IMR-90 (cell line): ENCODE measurements at regions not wholly inside any gene's neighbourhood (a gene's known extent, or its start where the extent isn't known, plus 50 kb on each side); places are given as distances from the start of the nearest gene placed in this dataset.

Source experiments
- ATAC-seq: fragments of 200-7000 bp; cut with Tn5 transposase; 2 replicates; pipeline ENCODE4 v1.9.1; 2020; ENCODE audit warnings: low read depth, mild to moderate bottlenecking, moderate library complexity
- BruUV-seq: library from RNA; stranded (reverse); fragments of 400-500 nt; replicated peaks from 2 replicates; lab custom pipeline; 2021; lab: Mats Ljungman, UMichigan
- CTCF ChIA-PET: fragments of 300-600 bp; formaldehyde crosslinking; extraction: SDS; loops from one replicate; lab custom pipeline; 2021; ENCODE audit warnings: antibody characterized with exemption; lab: Yijun Ruan, JAX
- POLR2A ChIA-PET: fragments of 300-600 bp; sonication (Branson Sonifier 250); formaldehyde crosslinking; loops from one replicate; lab custom pipeline; 2022; ENCODE audit warnings: antibody characterized with exemption; ENCODE audit not compliant: unreplicated experiment; lab: Charles Lee
- DNase-seq: peaks from one replicate; pipeline ENCODE4 v3.0.0; 2013
- H2AFZ ChIP-seq: replicated peaks from 2 replicates; pipeline ENCODE3; 2013; ENCODE audit warnings: low read length, mild to moderate bottlenecking; ENCODE audit not compliant: poor library complexity
- H2AK5ac ChIP-seq: 2 replicates; pipeline ENCODE4 v1.6.1; 2013; ENCODE audit warnings: low read depth, low read length, inconsistent platforms
- H2AK9ac ChIP-seq: replicated peaks from 2 replicates; pipeline ENCODE3; 2013; ENCODE audit warnings: mild to moderate bottlenecking, low read depth, low read length, moderate library complexity; ENCODE audit not compliant: poor library complexity
- H2BK120ac ChIP-seq: 2 replicates; pipeline ENCODE4 v1.6.1; 2013; ENCODE audit warnings: low read depth, low read length, inconsistent platforms
- H2BK15ac ChIP-seq: 3 replicates; pipeline ENCODE4 v1.6.1; 2013; ENCODE audit warnings: low read depth, low read length, inconsistent platforms
- H2BK20ac ChIP-seq: 2 replicates; pipeline ENCODE4 v1.6.1; 2013; ENCODE audit warnings: low read depth, mild to moderate bottlenecking, inconsistent platforms, low read length, moderate library complexity
- H2BK5ac ChIP-seq: 2 replicates; pipeline ENCODE4 v1.6.1; 2013; ENCODE audit warnings: mild to moderate bottlenecking, low read depth, low read length, inconsistent platforms; ENCODE audit not compliant: poor library complexity, severe bottlenecking
- H3K14ac ChIP-seq: replicated peaks from 2 replicates; pipeline ENCODE4 v1.6.1; 2013; ENCODE audit warnings: low read depth, low read length, inconsistent platforms
- H3K18ac ChIP-seq: 2 replicates; pipeline ENCODE4 v1.6.1; 2013; ENCODE audit warnings: low read depth, low read length, control low read depth
- H3K23ac ChIP-seq: 2 replicates; pipeline ENCODE4 v1.6.1; 2013; ENCODE audit warnings: low read depth, low read length, inconsistent platforms
- H3K27ac ChIP-seq: 2 replicates; pipeline ENCODE4 v1.5.1; 2013; ENCODE audit warnings: mild to moderate bottlenecking, control low read depth, low read length; ENCODE audit not compliant: insufficient read depth
- H3K27me3 ChIP-seq: 2 replicates; pipeline ENCODE4 v1.6.1; 2013; ENCODE audit warnings: low read length; ENCODE audit not compliant: control insufficient read depth, insufficient read depth
- H3K36me3 ChIP-seq: 2 replicates; pipeline ENCODE4 v1.6.1; 2013; ENCODE audit warnings: low read length, mixed read lengths; ENCODE audit not compliant: control insufficient read depth, insufficient read depth
- H3K4ac ChIP-seq: 2 replicates; pipeline ENCODE4 v1.6.1; 2013; ENCODE audit warnings: low read depth, low read length, inconsistent platforms
- H3K4me1 ChIP-seq: 2 replicates; pipeline ENCODE4 v1.6.1; 2013; ENCODE audit warnings: low read length, mixed read lengths; ENCODE audit not compliant: control insufficient read depth, insufficient read depth
- H3K4me2 ChIP-seq: 2 replicates; pipeline ENCODE4 v1.6.1; 2013; ENCODE audit warnings: low read depth, mild to moderate bottlenecking, control low read depth, low read length, moderate library complexity
- H3K4me3 ChIP-seq: 2 replicates; pipeline ENCODE4 v1.5.1; 2013; ENCODE audit warnings: low read depth, mild to moderate bottlenecking, control low read depth, low read length, moderate library complexity; ENCODE audit not compliant: insufficient read depth
- H3K56ac ChIP-seq: 2 replicates; pipeline ENCODE4 v1.6.1; 2013; ENCODE audit warnings: low read length, inconsistent platforms; ENCODE audit not compliant: insufficient read depth; ENCODE audit errors: extremely low read depth
- H3K79me1 ChIP-seq, 2 experiments: 2 replicates each; pipeline ENCODE4 v1.6.1; 2013; ENCODE audit warnings: low read length in 2 of 2, inconsistent platforms in 1 of 2, low read depth in 1 of 2
- H3K9ac ChIP-seq: 2 replicates; pipeline ENCODE4 v1.6.1; 2013; ENCODE audit warnings: low read depth, low read length, control low read depth
- H3K9me1 ChIP-seq: 2 replicates; pipeline ENCODE4 v1.6.1; 2013; ENCODE audit warnings: low read length, inconsistent platforms; ENCODE audit not compliant: insufficient read depth
- H3K9me3 ChIP-seq: 2 replicates; pipeline ENCODE4 v1.6.1; 2013; ENCODE audit warnings: low read length; ENCODE audit not compliant: control insufficient read depth, insufficient read depth
- H4K20me1 ChIP-seq: 2 replicates; pipeline ENCODE4 v1.6.1; 2013; ENCODE audit warnings: low read length, inconsistent platforms; ENCODE audit not compliant: insufficient read depth
- H4K5ac ChIP-seq: 2 replicates; pipeline ENCODE4 v1.6.1; 2013; ENCODE audit warnings: mild to moderate bottlenecking, low read depth, low read length, control low read depth
- H4K8ac ChIP-seq, 2 experiments: 2 replicates each; pipeline ENCODE4 v1.6.1; 2013; ENCODE audit warnings: low read depth in 2 of 2, low read length in 2 of 2, control low read depth in 1 of 2, inconsistent platforms in 1 of 2
- H4K91ac ChIP-seq: 2 replicates; pipeline ENCODE4 v1.6.1; 2013; ENCODE audit warnings: low read depth, low read length, inconsistent platforms; ENCODE audit not compliant: insufficient read depth
- BHLHE40 ChIP-seq: fragments of 150-350 bp; IDR thresholded peaks from 2 replicates; pipeline ENCODE4 v1.6.1; 2016; ENCODE audit warnings: mild to moderate bottlenecking, low read depth, low read length
- CEBPB ChIP-seq: IDR thresholded peaks from 2 replicates; pipeline ENCODE4 v1.6.1; 2012; ENCODE audit warnings: low read depth, low read length, improper control_type of control experiment
- CHD1 ChIP-seq: IDR thresholded peaks from 2 replicates; pipeline ENCODE4 v1.6.1; 2012; ENCODE audit warnings: low read depth, low read length, improper control_type of control experiment
- FOS ChIP-seq: fragments of 150-350 bp; IDR thresholded peaks from 2 replicates; pipeline ENCODE4 v1.6.1; 2016; ENCODE audit warnings: low read depth, low read length
- MAFK ChIP-seq: IDR thresholded peaks from 2 replicates; pipeline ENCODE4 v1.6.1; 2012; ENCODE audit warnings: low read depth, low read length, improper control_type of control experiment
- MAZ ChIP-seq: IDR thresholded peaks from 2 replicates; pipeline ENCODE4 v1.6.1; 2012; ENCODE audit warnings: low read depth, mild to moderate bottlenecking, low read length, improper control_type of control experiment, moderate library complexity, borderline replicate concordance
- MXI1 ChIP-seq: IDR thresholded peaks from 2 replicates; pipeline ENCODE4 v1.6.1; 2012; ENCODE audit warnings: low read depth, mild to moderate bottlenecking, low read length, moderate library complexity, borderline replicate concordance
- NFE2L2 ChIP-seq: fragments of 150-350 bp; IDR thresholded peaks from 2 replicates; pipeline ENCODE4 v1.6.1; 2016; ENCODE audit warnings: low read depth, mild to moderate bottlenecking, low read length
- POLR2A ChIP-seq: IDR thresholded peaks from 2 replicates; pipeline ENCODE4 v1.6.1; 2012; ENCODE audit warnings: mild to moderate bottlenecking, low read depth, low read length
- RAD21 ChIP-seq: IDR thresholded peaks from 2 replicates; pipeline ENCODE4 v1.6.1; 2012; ENCODE audit warnings: low read length, improper control_type of control experiment
- RCOR1 ChIP-seq: IDR thresholded peaks from 2 replicates; pipeline ENCODE4 v1.6.1; 2012; ENCODE audit warnings: mild to moderate bottlenecking, low read length, improper control_type of control experiment; ENCODE audit not compliant: insufficient replicate concordance
- RFX5 ChIP-seq: IDR thresholded peaks from 2 replicates; pipeline ENCODE4 v1.8.0; 2012; ENCODE audit warnings: low read depth, mild to moderate bottlenecking, low read length, moderate library complexity
- SMC3 ChIP-seq: fragments of 150-350 bp; IDR thresholded peaks from 2 replicates; pipeline ENCODE4 v1.6.1; 2016; ENCODE audit warnings: low read depth, mild to moderate bottlenecking, antibody characterized with exemption, low read length, moderate library complexity
- WGBS, 2 experiments: methylation state at CpG; one replicate each; pipeline versions ENCODE4 v1.1.5 to v1.1.7; 2013; ENCODE audit warnings: missing lambda C conversion rate in 2 of 2; ENCODE audit not compliant: insufficient read length in 1 of 2; ENCODE audit errors: extremely low coverage in 2 of 2; 5-methylcytosine and 5-hydroxymethylcytosine counted together
- dilution Hi-C: fragments of 300-500 bp; cut with HindIII; formaldehyde crosslinking; loops from one replicate; pipeline ENCODE4 v1.14.3; 2018; ENCODE audit warnings: low sequenced_read_pairs; ENCODE audit not compliant: unreplicated experiment
- in situ Hi-C: fragments of 300-500 bp; cut with MboI; formaldehyde crosslinking; loops from 3 replicates; pipeline ENCODE4 v1.14.3; 2019; ENCODE audit warnings: low sequenced_read_pairs, inconsistent platforms, mixed read lengths
- intact Hi-C: fragments of 100-400 bp; cut with micrococcal nuclease; formaldehyde crosslinking; loops from 2 replicates; pipeline ENCODE4 v1.10.0; 2022
- TF ChIP-seq, protein P1 (sequence below): conservative IDR thresholded peaks from 2 replicates; pipeline ENCODE4 v1.5.1; 2012; ENCODE audit warnings: mild to moderate bottlenecking, low read depth, low read length, improper control_type of control experiment
- TF ChIP-seq, protein P2 (sequence below): fragments of 150-350 bp; IDR thresholded peaks from 2 replicates; pipeline ENCODE4 v1.6.1; 2017; ENCODE audit warnings: mild to moderate bottlenecking, antibody characterized with exemption, low read length, low read depth
- TF ChIP-seq, protein P3 (sequence below): fragments of 150-350 bp; IDR thresholded peaks from 2 replicates; pipeline ENCODE4 v1.6.1; 2016; ENCODE audit warnings: low read depth, mild to moderate bottlenecking, low read length, moderate library complexity, borderline replicate concordance

DNA sequence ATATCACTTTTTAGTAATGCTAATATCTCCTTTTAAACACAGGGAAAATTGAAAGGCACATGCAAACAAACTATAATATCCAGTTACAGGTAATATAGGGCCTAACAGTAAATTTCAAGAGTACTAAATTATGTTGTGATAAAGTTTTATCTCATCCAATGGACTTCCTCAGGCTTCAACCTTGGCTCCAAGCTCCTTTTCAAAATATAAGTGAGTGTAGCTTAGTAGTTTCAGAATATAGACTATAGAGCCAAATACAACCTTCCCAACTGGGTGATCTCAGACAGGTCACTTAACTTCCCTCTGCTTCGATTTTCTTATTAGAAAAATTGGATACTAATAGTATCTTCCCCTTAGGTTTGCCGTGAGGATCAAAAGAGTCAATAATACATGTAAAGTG, 93.5 kb upstream of the PARD3B start:
- no peak overlapping the region for H4K5ac ChIP-seq
- peak overlapping the region; percentile 75; the same call in 1 of the 2 replicates for H3K4me2 ChIP-seq
- intact Hi-C loops (loop anchor here (2.0 to 5.0 kb wide), 3 partner anchors 93 to 241 kb away; partner anchors contain the start of gene PARD3B), in situ Hi-C loops (no loop called here), dilution Hi-C loops (no loop called here)
- H2AK9ac ChIP-seq = no peak overlapping the region
- H2BK120ac ChIP-seq = 0 out of 2 replicates have a peak overlapping the region, but pooled peaks have one; percentile 60
- 0 out of 3 replicates have a peak overlapping the region, but pooled peaks have one; percentile 88 for H2BK15ac ChIP-seq
- H3K27me3 ChIP-seq = no peaks in the 10 kb centered on the region
- H3K23ac ChIP-seq = no peak overlapping the region
- no peaks in the 10 kb centered on the region for H3K79me1 ChIP-seq
- DNase-seq (no peak), ATAC-seq (no peak)
- ChIA-PET CTCF (no interaction called here), POLR2A (no interaction called here)
- no peak overlapping the region for H3K27ac ChIP-seq
- no peak overlapping the region for H2AFZ ChIP-seq
- H4K8ac ChIP-seq = no peak overlapping the region
- no TSS peak for BruUV-seq
- no CpG with 5 or more reads among the region's 2 CpGs for WGBS, 2 experiments
- H3K4me1 ChIP-seq = peaks cover 7% of the 10 kb centered on the region
- H3K56ac ChIP-seq = no peak overlapping the region
- TF ChIP-seq, protein P1, sequence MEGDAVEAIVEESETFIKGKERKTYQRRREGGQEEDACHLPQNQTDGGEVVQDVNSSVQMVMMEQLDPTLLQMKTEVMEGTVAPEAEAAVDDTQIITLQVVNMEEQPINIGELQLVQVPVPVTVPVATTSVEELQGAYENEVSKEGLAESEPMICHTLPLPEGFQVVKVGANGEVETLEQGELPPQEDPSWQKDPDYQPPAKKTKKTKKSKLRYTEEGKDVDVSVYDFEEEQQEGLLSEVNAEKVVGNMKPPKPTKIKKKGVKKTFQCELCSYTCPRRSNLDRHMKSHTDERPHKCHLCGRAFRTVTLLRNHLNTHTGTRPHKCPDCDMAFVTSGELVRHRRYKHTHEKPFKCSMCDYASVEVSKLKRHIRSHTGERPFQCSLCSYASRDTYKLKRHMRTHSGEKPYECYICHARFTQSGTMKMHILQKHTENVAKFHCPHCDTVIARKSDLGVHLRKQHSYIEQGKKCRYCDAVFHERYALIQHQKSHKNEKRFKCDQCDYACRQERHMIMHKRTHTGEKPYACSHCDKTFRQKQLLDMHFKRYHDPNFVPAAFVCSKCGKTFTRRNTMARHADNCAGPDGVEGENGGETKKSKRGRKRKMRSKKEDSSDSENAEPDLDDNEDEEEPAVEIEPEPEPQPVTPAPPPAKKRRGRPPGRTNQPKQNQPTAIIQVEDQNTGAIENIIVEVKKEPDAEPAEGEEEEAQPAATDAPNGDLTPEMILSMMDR = no peak
- TF ChIP-seq MAZ = no peak
- TF ChIP-seq MXI1 = no peak
- no peak for TF ChIP-seq POLR2A
- no peak for TF ChIP-seq NFE2L2
- no peak for TF ChIP-seq MAFK
- TF ChIP-seq BHLHE40 = no peak
- TF ChIP-seq RAD21 = no peak
- no peak for TF ChIP-seq FOS
- no peak for TF ChIP-seq RCOR1
- TF ChIP-seq CEBPB = no peak
- TF ChIP-seq, protein P2, sequence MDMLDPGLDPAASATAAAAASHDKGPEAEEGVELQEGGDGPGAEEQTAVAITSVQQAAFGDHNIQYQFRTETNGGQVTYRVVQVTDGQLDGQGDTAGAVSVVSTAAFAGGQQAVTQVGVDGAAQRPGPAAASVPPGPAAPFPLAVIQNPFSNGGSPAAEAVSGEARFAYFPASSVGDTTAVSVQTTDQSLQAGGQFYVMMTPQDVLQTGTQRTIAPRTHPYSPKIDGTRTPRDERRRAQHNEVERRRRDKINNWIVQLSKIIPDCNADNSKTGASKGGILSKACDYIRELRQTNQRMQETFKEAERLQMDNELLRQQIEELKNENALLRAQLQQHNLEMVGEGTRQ = no peak
- no peak for TF ChIP-seq CHD1
- TF ChIP-seq SMC3 = no peak
- TF ChIP-seq RFX5 = no peak
- TF ChIP-seq, protein P3, sequence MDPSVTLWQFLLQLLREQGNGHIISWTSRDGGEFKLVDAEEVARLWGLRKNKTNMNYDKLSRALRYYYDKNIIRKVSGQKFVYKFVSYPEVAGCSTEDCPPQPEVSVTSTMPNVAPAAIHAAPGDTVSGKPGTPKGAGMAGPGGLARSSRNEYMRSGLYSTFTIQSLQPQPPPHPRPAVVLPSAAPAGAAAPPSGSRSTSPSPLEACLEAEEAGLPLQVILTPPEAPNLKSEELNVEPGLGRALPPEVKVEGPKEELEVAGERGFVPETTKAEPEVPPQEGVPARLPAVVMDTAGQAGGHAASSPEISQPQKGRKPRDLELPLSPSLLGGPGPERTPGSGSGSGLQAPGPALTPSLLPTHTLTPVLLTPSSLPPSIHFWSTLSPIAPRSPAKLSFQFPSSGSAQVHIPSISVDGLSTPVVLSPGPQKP = no peak
- H3K36me3 ChIP-seq = no peaks in the 10 kb centered on the region
- H3K18ac ChIP-seq = no peak overlapping the region
- no peak overlapping the region for H3K9ac ChIP-seq
- H3K14ac ChIP-seq = no peak overlapping the region
- H3K4ac ChIP-seq = no peak overlapping the region
- H2AK5ac ChIP-seq = no peak overlapping the region
- H2BK20ac ChIP-seq = peak overlapping the region; percentile 37; the same call in 1 of the 2 replicates
- no peaks in the 10 kb centered on the region for H3K9me3 ChIP-seq
- no peak overlapping the region for H3K4me3 ChIP-seq
- H4K91ac ChIP-seq = no peak overlapping the region
- 0 out of 2 replicates have a peak, but pooled peaks cover 7% of the 10 kb centered on the region for H3K9me1 ChIP-seq
- H4K20me1 ChIP-seq = no peaks in the 10 kb centered on the region
- H2BK5ac ChIP-seq = no peak overlapping the region
